ENCODE measurements at regions not wholly inside any gene's neighbourhood (a gene's known extent, or its start where the extent isn't known, plus 50 kb on each side); places are given as distances from the start of the nearest gene placed in this dataset.

GRCh38 chr13:78256484-78256883, 337.9 kb upstream of the EDNRB start:
- TF ChIP-seq, protein P1, sequence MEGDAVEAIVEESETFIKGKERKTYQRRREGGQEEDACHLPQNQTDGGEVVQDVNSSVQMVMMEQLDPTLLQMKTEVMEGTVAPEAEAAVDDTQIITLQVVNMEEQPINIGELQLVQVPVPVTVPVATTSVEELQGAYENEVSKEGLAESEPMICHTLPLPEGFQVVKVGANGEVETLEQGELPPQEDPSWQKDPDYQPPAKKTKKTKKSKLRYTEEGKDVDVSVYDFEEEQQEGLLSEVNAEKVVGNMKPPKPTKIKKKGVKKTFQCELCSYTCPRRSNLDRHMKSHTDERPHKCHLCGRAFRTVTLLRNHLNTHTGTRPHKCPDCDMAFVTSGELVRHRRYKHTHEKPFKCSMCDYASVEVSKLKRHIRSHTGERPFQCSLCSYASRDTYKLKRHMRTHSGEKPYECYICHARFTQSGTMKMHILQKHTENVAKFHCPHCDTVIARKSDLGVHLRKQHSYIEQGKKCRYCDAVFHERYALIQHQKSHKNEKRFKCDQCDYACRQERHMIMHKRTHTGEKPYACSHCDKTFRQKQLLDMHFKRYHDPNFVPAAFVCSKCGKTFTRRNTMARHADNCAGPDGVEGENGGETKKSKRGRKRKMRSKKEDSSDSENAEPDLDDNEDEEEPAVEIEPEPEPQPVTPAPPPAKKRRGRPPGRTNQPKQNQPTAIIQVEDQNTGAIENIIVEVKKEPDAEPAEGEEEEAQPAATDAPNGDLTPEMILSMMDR (IDR thresholded peaks at IDR 0.05; ENCODE audit: partially characterized antibody, unreplicated experiment) = no peak
- no peaks in the 10 kb centered on the region for H3K36me3 Mint-ChIP-seq (ENCODE audit: unreplicated experiment)
- H3K4me3 Mint-ChIP-seq (ENCODE audit: unreplicated experiment) = no peak overlapping the region
- H3K9me3 Mint-ChIP-seq (ENCODE audit: unreplicated experiment) = peaks cover 1% of the 10 kb centered on the region
- H3K27ac Mint-ChIP-seq (ENCODE audit: unreplicated experiment) = no peak overlapping the region
- H3K27me3 Mint-ChIP-seq (ENCODE audit: unreplicated experiment) = no peaks in the 10 kb centered on the region
- no peaks in the 10 kb centered on the region for H3K4me1 Mint-ChIP-seq (ENCODE audit: low read depth, unreplicated experiment)
- DNase-seq = no peak

GRCh38 chr13:78254113-78254512, 335.5 kb upstream of the EDNRB start:
- no peaks in the 10 kb centered on the region for H3K9me3 Mint-ChIP-seq (ENCODE audit: unreplicated experiment)
- no peak overlapping the region for H3K4me3 Mint-ChIP-seq (ENCODE audit: unreplicated experiment)
- DNase-seq = no peak
- no peaks in the 10 kb centered on the region for H3K27me3 Mint-ChIP-seq (ENCODE audit: unreplicated experiment)
- H3K36me3 Mint-ChIP-seq (ENCODE audit: unreplicated experiment) = no peaks in the 10 kb centered on the region
- H3K27ac Mint-ChIP-seq (ENCODE audit: unreplicated experiment) = no peak overlapping the region
- no peaks in the 10 kb centered on the region for H3K4me1 Mint-ChIP-seq (ENCODE audit: low read depth, unreplicated experiment)
- TF ChIP-seq, protein P1 (IDR thresholded peaks at IDR 0.05; ENCODE audit: partially characterized antibody, unreplicated experiment) = no peak

- H3K27ac Mint-ChIP-seq (ENCODE audit: unreplicated experiment) = no peak overlapping the region
- TF ChIP-seq, protein P1 (IDR thresholded peaks at IDR 0.05; ENCODE audit: partially characterized antibody, unreplicated experiment) = no peak
Measured at GRCh38 chr13:78247362-78247761, 328.7 kb upstream of the EDNRB start.

DNA sequence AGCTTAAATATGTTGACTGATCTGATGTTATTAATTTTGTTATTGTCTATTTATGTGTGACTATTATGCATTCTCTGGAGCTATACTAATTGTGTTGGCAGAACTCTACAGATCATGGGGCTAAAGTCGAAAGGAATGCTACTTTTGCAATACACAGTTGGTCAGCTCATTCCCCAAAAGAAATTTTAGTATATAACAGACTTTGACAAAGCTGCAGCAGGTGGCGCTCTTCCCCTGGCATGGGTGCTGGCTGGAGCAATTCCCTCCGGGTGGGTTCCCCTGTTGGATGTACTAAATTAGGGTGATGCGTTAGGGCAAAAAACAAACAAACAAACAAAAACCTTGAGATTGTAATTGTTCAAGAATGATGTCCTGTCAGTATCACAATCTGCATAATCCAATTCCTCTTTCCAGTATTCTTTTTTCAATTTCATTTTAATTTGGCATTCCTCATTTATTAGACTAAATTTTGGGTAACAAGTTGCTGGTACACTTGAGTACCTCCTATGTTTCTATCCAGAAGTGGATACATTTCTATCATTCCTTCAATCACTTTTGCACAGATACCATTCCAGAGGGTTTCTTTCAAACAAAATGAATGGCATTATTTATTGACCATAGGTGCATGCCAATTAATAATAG, 322.8 kb upstream of the EDNRB start:
- Mint-ChIP-seq H3K4me3 (ENCODE audit: unreplicated experiment) (no peak overlapping the region), H3K4me1 (ENCODE audit: low read depth, unreplicated experiment) (peaks cover 22% of the 10 kb centered on the region), H3K27ac (ENCODE audit: unreplicated experiment) (no peak overlapping the region), H3K36me3 (ENCODE audit: unreplicated experiment) (no peaks in the 10 kb centered on the region), H3K9me3 (ENCODE audit: unreplicated experiment) (peaks cover 2% of the 10 kb centered on the region), H3K27me3 (ENCODE audit: unreplicated experiment) (no peaks in the 10 kb centered on the region)
- DNase-seq = peak; percentile 70
- TF ChIP-seq, protein P1 (IDR thresholded peaks at IDR 0.05; ENCODE audit: partially characterized antibody, unreplicated experiment) = peak; percentile 75

More at GRCh38 chr13:78247362-78247761, 328.7 kb upstream of the EDNRB start:
- Mint-ChIP-seq H3K36me3 (ENCODE audit: unreplicated experiment) (no peaks in the 10 kb centered on the region), H3K9me3 (ENCODE audit: unreplicated experiment) (no peaks in the 10 kb centered on the region), H3K27me3 (ENCODE audit: unreplicated experiment) (no peaks in the 10 kb centered on the region), H3K4me3 (ENCODE audit: unreplicated experiment) (no peak overlapping the region), H3K4me1 (ENCODE audit: low read depth, unreplicated experiment) (no peaks in the 10 kb centered on the region)
- DNase-seq = no peak

DNA sequence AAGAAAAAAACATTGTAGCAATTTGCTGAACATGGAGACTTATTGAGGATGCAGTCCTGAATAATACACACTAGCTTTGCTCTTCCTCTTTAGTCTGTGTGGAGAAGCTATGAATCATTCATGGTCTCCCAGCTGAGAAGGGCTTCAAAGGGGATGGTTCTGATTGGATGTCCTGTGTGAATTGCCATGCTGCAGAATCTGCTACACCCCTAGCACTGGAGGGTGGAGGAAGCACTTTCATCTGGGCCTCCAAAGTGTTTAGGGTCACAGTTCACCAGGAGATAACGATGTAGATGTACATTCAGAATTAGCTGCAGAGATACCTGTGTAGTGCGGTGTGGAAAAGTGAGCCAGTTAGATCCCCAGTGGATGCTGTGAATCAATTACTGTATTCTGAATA, 321.1 kb upstream of the EDNRB start:
- Mint-ChIP-seq H3K9me3 (ENCODE audit: unreplicated experiment) (peaks cover 2% of the 10 kb centered on the region), H3K27ac (ENCODE audit: unreplicated experiment) (peak overlapping the region; percentile 73), H3K36me3 (ENCODE audit: unreplicated experiment) (no peaks in the 10 kb centered on the region), H3K4me3 (ENCODE audit: unreplicated experiment) (peak overlapping the region; percentile 64), H3K27me3 (ENCODE audit: unreplicated experiment) (no peaks in the 10 kb centered on the region), H3K4me1 (ENCODE audit: low read depth, unreplicated experiment) (peaks cover 22% of the 10 kb centered on the region)
- DNase-seq = no peak
- TF ChIP-seq, protein P1 (IDR thresholded peaks at IDR 0.05; ENCODE audit: partially characterized antibody, unreplicated experiment) = no peak

Measured in glutamatergic neuron (in vitro differentiated cells).